ENCODE measurements at regions not wholly inside any gene's neighbourhood (a gene's known extent, or its start where the extent isn't known, plus 50 kb on each side); places are given as distances from the start of the nearest gene placed in this dataset.
A peak's percentile ranks its signal among the peaks of the same experiment; 100 is the strongest.

GRCh38 chr12:85741046-85741445 lies 95.2 kb downstream of the RASSF9 start:
- H3K36me3 ChIP-seq, result no peaks in the 10 kb centered on the region
- H3K27me3 ChIP-seq, result no peaks in the 10 kb centered on the region
- DNase-seq, result no peak
- TF ChIP-seq CTCF (IDR thresholded peaks at IDR 0.05) (no peak), POLR2A (IDR thresholded peaks at IDR 0.05) (no peak)
- no peaks in the 10 kb centered on the region for H3K9me3 ChIP-seq
- intact Hi-C loops (cut with DNase I; ENCODE audit: low total_unique reads), result no loop called here
- H3K4me1 ChIP-seq, result no peaks in the 10 kb centered on the region
- H3K4me3 ChIP-seq, result no peak overlapping the region
- H3K27ac ChIP-seq, result peak overlapping the region in 1 of 2 donors; percentile 2

GRCh38 chr12:85747941-85748495 lies 88.2 kb downstream of the RASSF9 start:
- no peak for TF ChIP-seq CTCF (IDR thresholded peaks at IDR 0.05)
- no peak for TF ChIP-seq POLR2A (IDR thresholded peaks at IDR 0.05)
- no peak for DNase-seq
- no peaks in the 10 kb centered on the region for H3K36me3 ChIP-seq
- no peaks in the 10 kb centered on the region for H3K4me1 ChIP-seq
- intact Hi-C loops (cut with DNase I; ENCODE audit: low total_unique reads), result no loop called here
- no peak overlapping the region for H3K4me3 ChIP-seq
- H3K9me3 ChIP-seq, result no peaks in the 10 kb centered on the region
- H3K27me3 ChIP-seq, result no peaks in the 10 kb centered on the region
- H3K27ac ChIP-seq, result no peak overlapping the region
